OCI-LY7 (cell line): ENCODE measurements at regions not wholly inside any gene's neighbourhood (a gene's known extent, or its start where the extent isn't known, plus 50 kb on each side); places are given as distances from the start of the nearest gene placed in this dataset.

Experiments
- EZH2phosphoT487 ChIP-seq: fragments of 200-600 bp; sonication (generic); IDR thresholded peaks from 2 replicates; pipeline ENCODE4 v1.6.1; 2018; ENCODE audit warnings: low read depth, borderline replicate concordance, mild to moderate bottlenecking, mixed run types, antibody characterized with exemption, low read length, moderate library complexity, mixed read lengths
- TF ChIP-seq, protein P1 (sequence below): fragments of 200-600 bp; sonication (generic); conservative IDR thresholded peaks from 2 replicates; pipeline ENCODE4 v1.5.1; 2014; ENCODE audit warnings: mild to moderate bottlenecking, antibody characterized with exemption, low read length, moderate library complexity, mixed read lengths

GRCh38 chr4:45160951-45161350 is 434.6 kb upstream of the GNPDA2 start:
- TF ChIP-seq, protein P1, sequence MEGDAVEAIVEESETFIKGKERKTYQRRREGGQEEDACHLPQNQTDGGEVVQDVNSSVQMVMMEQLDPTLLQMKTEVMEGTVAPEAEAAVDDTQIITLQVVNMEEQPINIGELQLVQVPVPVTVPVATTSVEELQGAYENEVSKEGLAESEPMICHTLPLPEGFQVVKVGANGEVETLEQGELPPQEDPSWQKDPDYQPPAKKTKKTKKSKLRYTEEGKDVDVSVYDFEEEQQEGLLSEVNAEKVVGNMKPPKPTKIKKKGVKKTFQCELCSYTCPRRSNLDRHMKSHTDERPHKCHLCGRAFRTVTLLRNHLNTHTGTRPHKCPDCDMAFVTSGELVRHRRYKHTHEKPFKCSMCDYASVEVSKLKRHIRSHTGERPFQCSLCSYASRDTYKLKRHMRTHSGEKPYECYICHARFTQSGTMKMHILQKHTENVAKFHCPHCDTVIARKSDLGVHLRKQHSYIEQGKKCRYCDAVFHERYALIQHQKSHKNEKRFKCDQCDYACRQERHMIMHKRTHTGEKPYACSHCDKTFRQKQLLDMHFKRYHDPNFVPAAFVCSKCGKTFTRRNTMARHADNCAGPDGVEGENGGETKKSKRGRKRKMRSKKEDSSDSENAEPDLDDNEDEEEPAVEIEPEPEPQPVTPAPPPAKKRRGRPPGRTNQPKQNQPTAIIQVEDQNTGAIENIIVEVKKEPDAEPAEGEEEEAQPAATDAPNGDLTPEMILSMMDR, result no peak
- no peak for TF ChIP-seq EZH2phosphoT487
